Liver (tissue), 3 donors: ENCODE measurements at regions not wholly inside any gene's neighbourhood (a gene's known extent, or its start where the extent isn't known, plus 50 kb on each side); places are given as distances from the start of the nearest gene placed in this dataset.

Source experiments
- GABPA ChIP-seq, 2 donors: IDR thresholded peaks in 1 of 2; conservative IDR thresholded peaks in 1 of 2; 2 replicates each; pipeline ENCODE4 v1.6.1; 2016; ENCODE audit warnings: antibody characterized with exemption in 2 of 2, mild to moderate bottlenecking in 1 of 2, moderate library complexity in 1 of 2
- JUND ChIP-seq, 2 donors: IDR thresholded peaks; 2 replicates each; pipeline ENCODE4 v1.6.1; 2016; ENCODE audit warnings: antibody characterized with exemption in 2 of 2
- NR2F2 ChIP-seq: IDR thresholded peaks from 2 replicates; pipeline ENCODE4 v1.6.1; 2016; ENCODE audit warnings: antibody characterized with exemption
- RAD21 ChIP-seq, 2 donors: IDR thresholded peaks; 2 replicates each; pipeline ENCODE4 v1.6.1; 2016; ENCODE audit warnings: antibody characterized with exemption in 2 of 2, mild to moderate bottlenecking in 2 of 2
- RXRA ChIP-seq, 2 donors: IDR thresholded peaks; 2 replicates each; pipeline ENCODE4 v1.6.1; 2017 to 2018; ENCODE audit warnings: antibody characterized with exemption in 2 of 2, mild to moderate bottlenecking in 1 of 2
- SP1 ChIP-seq: IDR thresholded peaks from 2 replicates; pipeline ENCODE4 v1.6.1; 2018; ENCODE audit warnings: antibody characterized with exemption, mild to moderate bottlenecking
- YY1 ChIP-seq: IDR thresholded peaks from 2 replicates; pipeline ENCODE4 v1.6.1; 2016; ENCODE audit warnings: antibody characterized with exemption, mild to moderate bottlenecking
- TF ChIP-seq, protein P1 (sequence below): fragments of 150-350 bp; IDR thresholded peaks from 2 replicates; pipeline ENCODE4 v1.5.1; 2017; ENCODE audit warnings: improper control_type of control experiment, low read depth, low read length; ENCODE audit not compliant: missing input control
- TF ChIP-seq, protein P2 (sequence below): IDR thresholded peaks from 2 replicates; pipeline ENCODE4 v1.6.1; 2016; ENCODE audit warnings: antibody characterized with exemption
- donor health status: healthy.
- donor health status: healthy.

DNA sequence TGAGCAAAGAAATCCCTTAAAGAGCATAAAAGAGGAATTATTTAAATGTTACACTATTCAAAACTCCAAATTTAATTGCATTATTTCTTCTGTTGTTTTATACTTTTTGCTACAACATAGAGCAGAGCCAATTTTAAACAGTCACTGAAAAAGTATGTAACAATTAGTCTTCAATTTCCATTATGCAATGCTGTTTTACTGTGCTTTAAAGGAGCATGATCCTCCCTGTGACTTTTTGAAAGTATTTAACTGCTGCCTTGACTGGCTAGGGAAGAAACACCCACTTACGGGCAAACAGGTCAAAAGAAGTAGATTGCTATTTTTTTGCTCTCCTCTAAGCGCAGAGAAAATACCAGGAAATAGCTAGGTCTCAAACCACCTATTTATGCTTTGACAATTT lies 217.4 kb upstream of the GCFC2 start:
- TF ChIP-seq, protein P1, sequence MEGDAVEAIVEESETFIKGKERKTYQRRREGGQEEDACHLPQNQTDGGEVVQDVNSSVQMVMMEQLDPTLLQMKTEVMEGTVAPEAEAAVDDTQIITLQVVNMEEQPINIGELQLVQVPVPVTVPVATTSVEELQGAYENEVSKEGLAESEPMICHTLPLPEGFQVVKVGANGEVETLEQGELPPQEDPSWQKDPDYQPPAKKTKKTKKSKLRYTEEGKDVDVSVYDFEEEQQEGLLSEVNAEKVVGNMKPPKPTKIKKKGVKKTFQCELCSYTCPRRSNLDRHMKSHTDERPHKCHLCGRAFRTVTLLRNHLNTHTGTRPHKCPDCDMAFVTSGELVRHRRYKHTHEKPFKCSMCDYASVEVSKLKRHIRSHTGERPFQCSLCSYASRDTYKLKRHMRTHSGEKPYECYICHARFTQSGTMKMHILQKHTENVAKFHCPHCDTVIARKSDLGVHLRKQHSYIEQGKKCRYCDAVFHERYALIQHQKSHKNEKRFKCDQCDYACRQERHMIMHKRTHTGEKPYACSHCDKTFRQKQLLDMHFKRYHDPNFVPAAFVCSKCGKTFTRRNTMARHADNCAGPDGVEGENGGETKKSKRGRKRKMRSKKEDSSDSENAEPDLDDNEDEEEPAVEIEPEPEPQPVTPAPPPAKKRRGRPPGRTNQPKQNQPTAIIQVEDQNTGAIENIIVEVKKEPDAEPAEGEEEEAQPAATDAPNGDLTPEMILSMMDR: no peak
- TF ChIP-seq RXRA (IDR thresholded peaks at IDR 0.05) (no peak), RAD21 (IDR thresholded peaks at IDR 0.05) (no peak), YY1 (no peak), SP1 (no peak), GABPA (IDR thresholded peaks at IDR 0.05 in 1 of 2, conservative IDR thresholded peaks at IDR 0.05 in 1 of 2) (no peak), NR2F2 (no peak), JUND (IDR thresholded peaks at IDR 0.05) (no peak)
- TF ChIP-seq, protein P2, sequence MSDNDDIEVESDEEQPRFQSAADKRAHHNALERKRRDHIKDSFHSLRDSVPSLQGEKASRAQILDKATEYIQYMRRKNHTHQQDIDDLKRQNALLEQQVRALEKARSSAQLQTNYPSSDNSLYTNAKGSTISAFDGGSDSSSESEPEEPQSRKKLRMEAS: no peak
